ENCODE measurements at regions not wholly inside any gene's neighbourhood (a gene's known extent, or its start where the extent isn't known, plus 50 kb on each side); places are given as distances from the start of the nearest gene placed in this dataset.

GRCh38 chr1:58901008-58901407 lies 117.2 kb upstream of the JUN start:
- Histone ChIP-seq H3K4me3 (no peak overlapping the region), H3K4me2 (ENCODE audit: insufficient read depth, low read length) (no peak overlapping the region), H3K4me1 (replicated peaks in 1 of 2; ENCODE audit: control insufficient read depth in 2 of 2, insufficient read depth in 2 of 2, low read length in 2 of 2) (peaks cover 50 to 71% of the 10 kb centered on the region in 2 experiments), H3K36me3 (ENCODE audit: control insufficient read depth, insufficient read depth, low read length) (no peaks in the 10 kb centered on the region), H3K27ac (ENCODE audit: extremely low read depth, low read depth, low read length) (no peak overlapping the region), H3K79me2 (ENCODE audit: control insufficient read depth, insufficient read depth, low read length) (no peaks in the 10 kb centered on the region), H3K9me1 (ENCODE audit: control insufficient read depth, insufficient read depth, low read length) (peaks cover 4% of the 10 kb centered on the region), H2AFZ (ENCODE audit: low read depth, low read length) (no peak overlapping the region; the same call in 1 of the 2 replicates), H4K20me1 (replicated peaks; ENCODE audit: control insufficient read depth, insufficient read depth, low read length) (no peaks in the 10 kb centered on the region), H3K9me3 (replicated peaks; ENCODE audit: control insufficient read depth, insufficient read depth, low read depth, low read length) (no peaks in the 10 kb centered on the region), H3K9ac (ENCODE audit: insufficient read depth in 1 of 2, low read depth in 2 of 2, low read length in 2 of 2) (no peak overlapping the region), H3K27me3 (ENCODE audit: control insufficient read depth in 2 of 2, insufficient read depth in 2 of 2, low read length in 2 of 2) (no peaks in the 10 kb centered on the region)
- in situ Hi-C loops (cut with MboI): no loop called here
- intact Hi-C loops (cut with micrococcal nuclease): no loop called here
- no peak for DNase-seq (ENCODE audit: extremely low read depth in 1 of 4, low spot score in 3 of 4)
- ATAC-seq: no peak
- BruUV-seq (replicated peaks): no TSS peak
- no peak for FAIRE-seq
- CTCF ChIA-PET (ENCODE audit: low intra/inter-chr PET ratio): no interaction called here
- no peak for TF ChIP-seq NELFE (IDR thresholded peaks at IDR 0.05; ENCODE audit: insufficient read depth, insufficient read length)
- TF ChIP-seq IRF1 (CRISPR knock-in tag; IDR thresholded peaks at IDR 0.05; ENCODE audit: borderline replicate concordance): no peak
- TF ChIP-seq U2AF2 (optimal IDR thresholded peaks at IDR 0.05; ENCODE audit: low read depth, low read length): no peak
- no peak for TF ChIP-seq CBX5 (IDR thresholded peaks at IDR 0.05; ENCODE audit: borderline replicate concordance, low read depth)
- no peak for TF ChIP-seq ELF4 (CRISPR knock-in tag; IDR thresholded peaks at IDR 0.05)
- no peak for TF ChIP-seq PHTF2 (CRISPR knock-in tag; IDR thresholded peaks at IDR 0.05)
- no peak for TF ChIP-seq NKRF (IDR thresholded peaks at IDR 0.05; ENCODE audit: borderline replicate concordance)
- TF ChIP-seq ZNF449 (CRISPR knock-in tag; IDR thresholded peaks at IDR 0.05): no peak
- TF ChIP-seq FIP1L1 (IDR thresholded peaks at IDR 0.05; ENCODE audit: low read depth, low read length, poor library complexity, severe bottlenecking): no peak
- no peak for TF ChIP-seq ZNF274 (IDR thresholded peaks at IDR 0.05; ENCODE audit: borderline replicate concordance, low read depth, low read length)
- no peak for TF ChIP-seq THRB (CRISPR knock-in tag; conservative IDR thresholded peaks at IDR 0.05)
- TF ChIP-seq IFI16 (CRISPR knock-in tag; IDR thresholded peaks at IDR 0.05): no peak
- WGBS (ENCODE audit: insufficient coverage, low coverage, missing lambda C conversion rate): 78% methylated on average over 1 of the region's 1 CpG
- POLR2A ChIA-PET: interaction anchor here (1.2 to 3.5 kb wide), 3 partner anchors 9 to 17 kb away, joined by 4 to 17 read pairs (median 10); no protein-coding TSS in a partner anchor
